GM23248 (cell line): ENCODE measurements at regions not wholly inside any gene's neighbourhood (a gene's known extent, or its start where the extent isn't known, plus 50 kb on each side); places are given as distances from the start of the nearest gene placed in this dataset.

ENCODE experiments used
- DNase-seq: peaks from one replicate; pipeline ENCODE4 v3.0.0-alpha.2; 2015
- H2AFZ ChIP-seq: fragments of 200-600 bp; sonication (generic); 2 replicates; pipeline ENCODE4 v1.6.1; 2016; ENCODE audit warnings: antibody characterized with exemption
- H3F3A ChIP-seq: fragments of 200-600 bp; sonication (generic); 2 replicates; pipeline ENCODE4 v1.6.1; 2016; ENCODE audit warnings: mild to moderate bottlenecking, antibody characterized with exemption, mixed run types; ENCODE audit not compliant: insufficient read depth
- H3K27ac ChIP-seq: fragments of 200-600 bp; sonication (generic); 2 replicates; pipeline ENCODE4 v1.5.1; 2016; ENCODE audit warnings: mild to moderate bottlenecking
- H3K27me3 ChIP-seq: fragments of 200-600 bp; sonication (generic); replicated peaks from 2 replicates; pipeline ENCODE4 v1.6.1; 2016; ENCODE audit warnings: mild to moderate bottlenecking; ENCODE audit not compliant: insufficient read depth
- H3K36me3 ChIP-seq: fragments of 200-600 bp; sonication (generic); 2 replicates; pipeline ENCODE4 v1.6.1; 2016; ENCODE audit warnings: low read depth, mild to moderate bottlenecking
- H3K4me1 ChIP-seq: fragments of 200-600 bp; sonication (generic); 2 replicates; pipeline ENCODE4 v1.6.1; 2016; ENCODE audit warnings: mild to moderate bottlenecking; ENCODE audit not compliant: insufficient read depth
- H3K4me2 ChIP-seq: fragments of 200-600 bp; sonication (generic); one replicate; pipeline ENCODE4 v1.6.1; 2016; ENCODE audit warnings: mild to moderate bottlenecking; ENCODE audit not compliant: unreplicated experiment
- H3K4me3 ChIP-seq: fragments of 200-600 bp; sonication (generic); 2 replicates; pipeline ENCODE4 v1.5.1; 2016; ENCODE audit warnings: mild to moderate bottlenecking
- H3K79me2 ChIP-seq: fragments of 200-600 bp; sonication (generic); 2 replicates; pipeline ENCODE4 v1.6.1; 2016; ENCODE audit warnings: mild to moderate bottlenecking; ENCODE audit not compliant: insufficient read depth
- H3K9ac ChIP-seq: fragments of 200-600 bp; sonication (generic); 2 replicates; pipeline ENCODE4 v1.6.1; 2016; ENCODE audit warnings: mild to moderate bottlenecking
- H3K9me2 ChIP-seq: fragments of 200-600 bp; sonication (generic); 2 replicates; pipeline ENCODE4 v1.6.1; 2016; ENCODE audit warnings: mixed run types, mild to moderate bottlenecking, moderate library complexity; ENCODE audit not compliant: insufficient read depth
- H3K9me3 ChIP-seq: fragments of 200-600 bp; sonication (generic); one replicate; pipeline ENCODE4 v1.6.1; 2017; ENCODE audit warnings: low read depth
- H4K20me1 ChIP-seq: fragments of 200-600 bp; sonication (generic); 2 replicates; pipeline ENCODE4 v1.6.0; 2016; ENCODE audit not compliant: insufficient read depth
- EZH2 ChIP-seq: fragments of 200-600 bp; sonication (generic); IDR thresholded peaks from 2 replicates; pipeline ENCODE4 v1.6.1; 2018; ENCODE audit warnings: antibody characterized with exemption, mild to moderate bottlenecking; ENCODE audit not compliant: insufficient read depth, poor library complexity, severe bottlenecking
- EZH2phosphoT487 ChIP-seq: fragments of 200-600 bp; sonication (generic); IDR thresholded peaks from 2 replicates; pipeline ENCODE4 v1.6.1; 2018; ENCODE audit warnings: antibody characterized with exemption, moderate library complexity, mild to moderate bottlenecking, low read depth; ENCODE audit not compliant: insufficient read depth
- WGBS, 2 experiments: methylation state at CpG; one replicate each; pipeline ENCODE4 v1.1.6; 2015 to 2017; ENCODE audit warnings: low lambda C conversion rate in 2 of 2, low coverage in 1 of 2; ENCODE audit errors: missing lambda C conversion rate in 2 of 2; 5-methylcytosine and 5-hydroxymethylcytosine counted together
- in situ Hi-C: fragments of 300-500 bp; cut with MboI; formaldehyde crosslinking; loops from 2 replicates; pipeline ENCODE4 v1.15.0; 2020

DNA sequence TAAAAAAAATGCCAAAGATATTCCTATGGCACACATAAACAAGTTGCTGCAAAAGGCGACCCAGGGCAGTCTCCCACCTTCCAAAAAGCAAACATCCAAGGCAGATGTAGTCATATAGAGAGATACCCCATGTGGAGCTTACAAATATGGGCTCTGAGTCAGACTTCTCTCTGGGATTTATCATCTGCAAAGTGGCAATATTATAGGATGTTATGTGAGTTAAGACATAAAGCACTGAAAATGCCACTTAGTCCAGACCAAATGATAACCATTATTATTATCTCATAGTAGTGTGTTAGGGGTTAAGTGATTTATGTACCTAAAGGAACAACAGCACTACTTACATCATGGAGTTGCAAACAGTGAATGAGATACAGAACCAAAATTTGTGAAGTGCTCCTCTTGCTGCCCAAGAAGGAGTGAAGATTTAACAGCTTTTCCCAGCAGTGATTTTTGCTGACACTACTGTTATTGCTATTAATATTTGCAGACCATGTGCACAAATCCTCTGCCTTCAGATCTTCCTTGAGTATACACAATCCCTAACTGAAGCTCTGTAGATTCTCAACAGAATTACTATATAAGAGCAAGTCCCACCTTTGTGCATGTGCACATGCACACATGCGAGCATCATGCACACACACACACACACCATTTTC lies 560.0 kb upstream of the SALL1 start:
- Histone ChIP-seq H4K20me1 (no peaks in the 10 kb centered on the region), H3K9me2 (no peaks in the 10 kb centered on the region), H3K9ac (no peak overlapping the region), H3K27me3 (no peaks in the 10 kb centered on the region), H3K4me2 (no peak overlapping the region), H3K9me3 (no peaks in the 10 kb centered on the region), H3K27ac (no peak overlapping the region), H3K79me2 (no peaks in the 10 kb centered on the region), H3K4me1 (no peaks in the 10 kb centered on the region), H2AFZ (no peak overlapping the region), H3K4me3 (no peak overlapping the region), H3K36me3 (no peaks in the 10 kb centered on the region), H3F3A (no peaks in the 10 kb centered on the region)
- WGBS, 2 experiments = 62 to 64% methylated on average over 2 of the region's 2 CpGs
- DNase-seq = no peak
- TF ChIP-seq EZH2phosphoT487 (no peak), EZH2 (no peak)
- in situ Hi-C loops = no loop called here

DNA sequence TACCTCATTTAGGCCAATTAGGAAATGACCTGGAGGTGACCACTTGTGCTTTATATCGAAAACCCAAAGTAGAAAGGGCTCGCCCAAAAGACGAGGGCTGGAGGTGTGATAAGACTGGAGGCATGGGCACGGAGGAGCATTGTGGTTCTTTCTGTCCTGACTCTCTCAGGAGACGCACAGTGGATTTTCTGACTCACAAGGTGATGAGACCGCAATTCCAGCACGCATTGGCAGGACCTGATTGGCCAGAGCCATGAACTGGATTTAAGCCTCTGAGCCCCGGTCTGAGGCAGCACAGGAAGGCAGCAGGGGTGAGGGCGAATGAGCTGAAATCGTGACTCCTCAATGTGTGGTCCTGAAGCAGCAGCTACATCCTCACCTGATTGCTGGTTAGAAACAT lies 559.1 kb upstream of the SALL1 start:
- Histone ChIP-seq H3K9me2 (no peaks in the 10 kb centered on the region), H3K9me3 (no peaks in the 10 kb centered on the region), H3F3A (no peaks in the 10 kb centered on the region), H3K36me3 (no peaks in the 10 kb centered on the region), H3K9ac (no peak overlapping the region), H3K4me3 (no peak overlapping the region), H3K27ac (no peak overlapping the region), H3K27me3 (no peaks in the 10 kb centered on the region), H3K79me2 (no peaks in the 10 kb centered on the region), H3K4me1 (no peaks in the 10 kb centered on the region), H3K4me2 (no peak overlapping the region), H4K20me1 (no peaks in the 10 kb centered on the region), H2AFZ (no peak overlapping the region)
- in situ Hi-C loops = no loop called here
- 55 to 58% methylated on average over 10 of the region's 10 CpGs for WGBS, 2 experiments
- TF ChIP-seq EZH2phosphoT487 (no peak), EZH2 (no peak)
- no peak for DNase-seq

- Histone ChIP-seq H3K9ac (no peak overlapping the region), H3K4me1 (no peaks in the 10 kb centered on the region), H3K9me2 (no peaks in the 10 kb centered on the region), H3K27ac (no peak overlapping the region), H3F3A (no peaks in the 10 kb centered on the region), H2AFZ (no peak overlapping the region), H3K79me2 (no peaks in the 10 kb centered on the region), H4K20me1 (no peaks in the 10 kb centered on the region), H3K27me3 (no peaks in the 10 kb centered on the region), H3K9me3 (no peaks in the 10 kb centered on the region), H3K4me3 (no peak overlapping the region), H3K4me2 (no peak overlapping the region), H3K36me3 (no peaks in the 10 kb centered on the region)
- 23 to 24% methylated on average over 4 of the region's 4 CpGs for WGBS, 2 experiments
- TF ChIP-seq EZH2 = no peak
- no peak for TF ChIP-seq EZH2phosphoT487
- in situ Hi-C loops = no loop called here
- no peak for DNase-seq
Observed at GRCh38 chr16:51708861-51709260, 557.8 kb upstream of the SALL1 start.

DNA sequence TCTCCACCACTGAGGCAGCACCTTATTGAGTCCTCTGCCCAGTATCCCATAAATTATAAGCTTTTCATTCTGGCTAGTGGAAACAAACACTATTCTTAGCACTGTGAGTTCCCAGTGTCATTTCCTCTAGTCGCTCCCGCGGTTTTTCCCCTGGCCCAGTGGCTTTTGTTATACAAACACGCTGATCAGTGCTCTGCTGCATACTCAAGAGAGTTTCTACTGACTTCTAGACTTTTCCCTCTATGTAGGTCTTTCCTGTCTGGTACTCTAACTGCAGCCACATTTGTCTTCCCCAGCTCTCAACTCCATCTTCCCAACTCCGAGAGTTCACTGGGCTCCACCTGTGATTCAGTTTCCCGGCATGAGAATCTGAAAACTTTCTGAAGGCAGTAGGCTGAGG lies 556.6 kb upstream of the SALL1 start:
- Histone ChIP-seq H3K9me3 (no peaks in the 10 kb centered on the region), H3K79me2 (no peaks in the 10 kb centered on the region), H3K9ac (no peak overlapping the region), H3K27me3 (no peaks in the 10 kb centered on the region), H3F3A (no peaks in the 10 kb centered on the region), H4K20me1 (no peaks in the 10 kb centered on the region), H3K36me3 (no peaks in the 10 kb centered on the region), H2AFZ (no peak overlapping the region), H3K9me2 (no peaks in the 10 kb centered on the region), H3K4me2 (no peak overlapping the region), H3K4me3 (no peak overlapping the region), H3K4me1 (no peaks in the 10 kb centered on the region), H3K27ac (no peak overlapping the region)
- TF ChIP-seq EZH2phosphoT487 = no peak
- TF ChIP-seq EZH2 = no peak
- DNase-seq = no peak
- WGBS, 2 experiments = 62 to 64% methylated on average over 6 of the region's 6 CpGs
- in situ Hi-C loops = no loop called here

- H3K4me3 ChIP-seq = no peak overlapping the region
- no peaks in the 10 kb centered on the region for H3K36me3 ChIP-seq
- no peaks in the 10 kb centered on the region for H3K9me3 ChIP-seq
- no peaks in the 10 kb centered on the region for H3F3A ChIP-seq
- DNase-seq = no peak
- TF ChIP-seq EZH2phosphoT487 (no peak), EZH2 (no peak)
- H3K79me2 ChIP-seq = no peaks in the 10 kb centered on the region
- H2AFZ ChIP-seq = no peak overlapping the region
- no peaks in the 10 kb centered on the region for H3K4me1 ChIP-seq
- H4K20me1 ChIP-seq = no peaks in the 10 kb centered on the region
- no peaks in the 10 kb centered on the region for H3K27me3 ChIP-seq
- no peaks in the 10 kb centered on the region for H3K9me2 ChIP-seq
- H3K4me2 ChIP-seq = no peak overlapping the region
- in situ Hi-C loops = no loop called here
- no peak overlapping the region for H3K9ac ChIP-seq
- H3K27ac ChIP-seq = no peak overlapping the region
Observed at GRCh38 chr16:51705142-51705541, 554.1 kb upstream of the SALL1 start.
